ENCODE measurements at regions not wholly inside any gene's neighbourhood (a gene's known extent, or its start where the extent isn't known, plus 50 kb on each side); places are given as distances from the start of the nearest gene placed in this dataset.

DNA sequence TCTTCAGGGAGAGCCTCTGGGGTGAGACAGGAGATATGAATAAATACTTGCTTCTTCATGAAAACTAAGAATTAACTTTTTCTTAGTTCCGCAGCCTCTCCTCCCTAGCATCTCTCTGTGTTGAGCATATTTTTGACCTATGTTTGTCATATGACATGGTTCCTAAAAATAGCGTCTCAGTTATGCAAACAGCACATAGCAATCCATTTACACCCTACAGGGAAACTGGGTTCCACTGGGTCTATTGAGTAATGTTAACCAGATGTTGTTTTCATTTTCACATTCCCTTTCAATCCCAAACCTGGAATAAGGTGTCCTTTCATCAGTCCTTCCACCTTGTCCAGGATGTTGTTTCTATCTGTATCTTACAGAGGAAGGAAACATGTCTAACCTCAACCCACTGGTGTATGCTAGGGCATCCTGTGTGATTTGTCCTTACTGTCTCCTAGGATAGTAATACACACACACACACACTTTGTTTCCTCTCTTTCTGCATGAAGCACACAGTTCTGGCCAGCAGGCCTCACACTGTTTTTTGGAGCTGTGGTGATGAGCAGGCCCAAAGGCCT is 1543.5 kb downstream of the AACS start:
- no peak for TF ChIP-seq CTCF (IDR thresholded peaks at IDR 0.05)
- H3K9me3 Mint-ChIP-seq: peaks cover 39% of the 10 kb centered on the region
- no peaks in the 10 kb centered on the region for H3K27me3 Mint-ChIP-seq (ENCODE audit: insufficient read depth)
- no peak for DNase-seq
- H3K4me1 Mint-ChIP-seq (ENCODE audit: low read depth): no peaks in the 10 kb centered on the region
- no peak overlapping the region for H3K4me3 Mint-ChIP-seq
- H3K36me3 Mint-ChIP-seq (ENCODE audit: low read depth): no peaks in the 10 kb centered on the region
- H3K27ac Mint-ChIP-seq: no peak overlapping the region

GRCh38 chr12:126616441-126616840 is 1551.2 kb downstream of the AACS start:
- Mint-ChIP-seq H3K27ac (no peak overlapping the region), H3K9me3 (peaks cover 34% of the 10 kb centered on the region), H3K4me1 (ENCODE audit: low read depth) (no peaks in the 10 kb centered on the region), H3K27me3 (ENCODE audit: insufficient read depth) (no peaks in the 10 kb centered on the region), H3K36me3 (ENCODE audit: low read depth) (no peaks in the 10 kb centered on the region), H3K4me3 (no peak overlapping the region)
- DNase-seq: no peak
- TF ChIP-seq CTCF (IDR thresholded peaks at IDR 0.05): no peak

DNA sequence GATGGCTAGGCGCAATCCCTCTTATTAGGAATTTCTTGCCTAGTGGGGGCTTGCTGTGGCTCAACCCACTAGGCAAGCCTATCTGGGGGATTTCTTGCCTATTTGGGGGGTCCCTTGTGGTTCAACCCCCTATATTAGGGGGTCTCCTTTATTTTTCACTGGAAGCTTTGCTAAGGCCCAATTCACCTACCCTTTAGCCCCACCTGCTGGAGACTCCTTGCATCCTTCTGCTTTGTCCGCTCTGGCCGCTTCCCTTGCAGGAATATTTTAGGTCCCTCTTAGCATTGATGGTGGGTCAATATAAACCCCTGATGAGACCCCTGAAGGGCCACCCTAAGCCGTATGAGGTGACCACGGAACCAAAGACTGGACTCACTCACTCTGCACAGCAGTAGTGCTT is 1552.1 kb downstream of the AACS start:
- TF ChIP-seq CTCF (IDR thresholded peaks at IDR 0.05): peak; percentile 64; the same call in 1 of the 2 replicates
- Mint-ChIP-seq H3K27ac (no peak overlapping the region), H3K9me3 (peaks cover 30% of the 10 kb centered on the region), H3K4me1 (ENCODE audit: low read depth) (no peaks in the 10 kb centered on the region), H3K27me3 (ENCODE audit: insufficient read depth) (no peaks in the 10 kb centered on the region), H3K4me3 (no peak overlapping the region), H3K36me3 (ENCODE audit: low read depth) (no peaks in the 10 kb centered on the region)
- DNase-seq: peak; percentile 0

- no peak for TF ChIP-seq CTCF (IDR thresholded peaks at IDR 0.05)
- peaks cover 23% of the 10 kb centered on the region for H3K9me3 Mint-ChIP-seq
- H3K4me1 Mint-ChIP-seq (ENCODE audit: low read depth): no peaks in the 10 kb centered on the region
- H3K27me3 Mint-ChIP-seq (ENCODE audit: insufficient read depth): no peaks in the 10 kb centered on the region
- H3K27ac Mint-ChIP-seq: no peak overlapping the region
- H3K36me3 Mint-ChIP-seq (ENCODE audit: low read depth): no peaks in the 10 kb centered on the region
- H3K4me3 Mint-ChIP-seq: no peak overlapping the region
- no peak for DNase-seq
Measured at GRCh38 chr12:126627596-126627995, 1562.4 kb downstream of the AACS start.

- Mint-ChIP-seq H3K4me1 (ENCODE audit: low read depth) (no peaks in the 10 kb centered on the region), H3K4me3 (no peak overlapping the region), H3K9me3 (peaks cover 51% of the 10 kb centered on the region), H3K36me3 (ENCODE audit: low read depth) (no peaks in the 10 kb centered on the region), H3K27ac (no peak overlapping the region), H3K27me3 (ENCODE audit: insufficient read depth) (no peaks in the 10 kb centered on the region)
- no peak for TF ChIP-seq CTCF (IDR thresholded peaks at IDR 0.05)
- no peak for DNase-seq
Measured at GRCh38 chr12:126636821-126637220, 1571.6 kb downstream of the AACS start.
